ENCODE measurements at regions not wholly inside any gene's neighbourhood (a gene's known extent, or its start where the extent isn't known, plus 50 kb on each side); places are given as distances from the start of the nearest gene placed in this dataset.

- H3K27me3 Mint-ChIP-seq (ENCODE audit: low read depth), result peaks cover 9% of the 10 kb centered on the region
- H3K9me3 Mint-ChIP-seq, result no peaks in the 10 kb centered on the region
- no peaks in the 10 kb centered on the region for H3K36me3 Mint-ChIP-seq (ENCODE audit: low read depth)
- H3K4me3 Mint-ChIP-seq, result no peak overlapping the region
- H3K27ac Mint-ChIP-seq, result no peak overlapping the region
- H3K4me1 Mint-ChIP-seq (ENCODE audit: low read depth), result peaks cover 3% of the 10 kb centered on the region
Observed at GRCh38 chr1:229095325-229095724, 175.6 kb upstream of the RAB4A start.

GRCh38 chr1:229097356-229097755, 173.6 kb upstream of the RAB4A start:
- peaks cover 3% of the 10 kb centered on the region for H3K4me1 Mint-ChIP-seq (ENCODE audit: low read depth)
- H3K4me3 Mint-ChIP-seq, result no peak overlapping the region
- H3K27me3 Mint-ChIP-seq (ENCODE audit: low read depth), result peaks cover 14% of the 10 kb centered on the region
- no peak overlapping the region for H3K27ac Mint-ChIP-seq
- H3K9me3 Mint-ChIP-seq, result no peaks in the 10 kb centered on the region
- H3K36me3 Mint-ChIP-seq (ENCODE audit: low read depth), result no peaks in the 10 kb centered on the region

GRCh38 chr1:229098361-229098760, 172.6 kb upstream of the RAB4A start:
- H3K9me3 Mint-ChIP-seq, result no peaks in the 10 kb centered on the region
- H3K4me1 Mint-ChIP-seq (ENCODE audit: low read depth), result no peaks in the 10 kb centered on the region
- H3K27ac Mint-ChIP-seq, result no peak overlapping the region
- no peaks in the 10 kb centered on the region for H3K36me3 Mint-ChIP-seq (ENCODE audit: low read depth)
- no peak overlapping the region for H3K4me3 Mint-ChIP-seq
- H3K27me3 Mint-ChIP-seq (ENCODE audit: low read depth), result peaks cover 16% of the 10 kb centered on the region

GRCh38 chr1:229098903-229099578, 171.9 kb upstream of the RAB4A start:
- Mint-ChIP-seq H3K36me3 (ENCODE audit: low read depth) (no peaks in the 10 kb centered on the region), H3K27me3 (ENCODE audit: low read depth) (peaks cover 16% of the 10 kb centered on the region), H3K4me3 (no peak overlapping the region), H3K27ac (no peak overlapping the region), H3K9me3 (no peaks in the 10 kb centered on the region), H3K4me1 (ENCODE audit: low read depth) (no peaks in the 10 kb centered on the region)

GRCh38 chr1:229101011-229101871, 169.7 kb upstream of the RAB4A start:
- peaks cover 19% of the 10 kb centered on the region for H3K27me3 Mint-ChIP-seq (ENCODE audit: low read depth)
- H3K4me1 Mint-ChIP-seq (ENCODE audit: low read depth), result no peaks in the 10 kb centered on the region
- no peaks in the 10 kb centered on the region for H3K36me3 Mint-ChIP-seq (ENCODE audit: low read depth)
- H3K9me3 Mint-ChIP-seq, result no peaks in the 10 kb centered on the region
- no peak overlapping the region for H3K27ac Mint-ChIP-seq
- H3K4me3 Mint-ChIP-seq, result no peak overlapping the region

GRCh38 chr1:229102741-229103391, 168.0 kb upstream of the RAB4A start:
- no peak overlapping the region for H3K4me3 Mint-ChIP-seq
- no peaks in the 10 kb centered on the region for H3K4me1 Mint-ChIP-seq (ENCODE audit: low read depth)
- H3K27me3 Mint-ChIP-seq (ENCODE audit: low read depth), result peaks cover 20% of the 10 kb centered on the region
- H3K9me3 Mint-ChIP-seq, result no peaks in the 10 kb centered on the region
- no peaks in the 10 kb centered on the region for H3K36me3 Mint-ChIP-seq (ENCODE audit: low read depth)
- no peak overlapping the region for H3K27ac Mint-ChIP-seq

GRCh38 chr1:229104654-229105053, 166.3 kb upstream of the RAB4A start:
- Mint-ChIP-seq H3K4me3 (no peak overlapping the region), H3K27me3 (ENCODE audit: low read depth) (peaks cover 23% of the 10 kb centered on the region), H3K9me3 (no peaks in the 10 kb centered on the region), H3K4me1 (ENCODE audit: low read depth) (no peaks in the 10 kb centered on the region), H3K36me3 (ENCODE audit: low read depth) (no peaks in the 10 kb centered on the region), H3K27ac (no peak overlapping the region)

- Mint-ChIP-seq H3K36me3 (ENCODE audit: low read depth) (no peaks in the 10 kb centered on the region), H3K27ac (no peak overlapping the region), H3K4me3 (no peak overlapping the region), H3K27me3 (ENCODE audit: low read depth) (peaks cover 23% of the 10 kb centered on the region), H3K4me1 (ENCODE audit: low read depth) (no peaks in the 10 kb centered on the region), H3K9me3 (no peaks in the 10 kb centered on the region)
Observed at GRCh38 chr1:229105109-229105508, 165.8 kb upstream of the RAB4A start.

GRCh38 chr1:229105822-229106525, 164.9 kb upstream of the RAB4A start:
- H3K27ac Mint-ChIP-seq, result no peak overlapping the region
- H3K9me3 Mint-ChIP-seq, result no peaks in the 10 kb centered on the region
- no peaks in the 10 kb centered on the region for H3K4me1 Mint-ChIP-seq (ENCODE audit: low read depth)
- peaks cover 28% of the 10 kb centered on the region for H3K27me3 Mint-ChIP-seq (ENCODE audit: low read depth)
- H3K36me3 Mint-ChIP-seq (ENCODE audit: low read depth), result no peaks in the 10 kb centered on the region
- H3K4me3 Mint-ChIP-seq, result no peak overlapping the region

- no peaks in the 10 kb centered on the region for H3K9me3 Mint-ChIP-seq
- H3K4me1 Mint-ChIP-seq (ENCODE audit: low read depth), result no peaks in the 10 kb centered on the region
- H3K27ac Mint-ChIP-seq, result no peak overlapping the region
- no peak overlapping the region for H3K4me3 Mint-ChIP-seq
- peaks cover 28% of the 10 kb centered on the region for H3K27me3 Mint-ChIP-seq (ENCODE audit: low read depth)
- no peaks in the 10 kb centered on the region for H3K36me3 Mint-ChIP-seq (ENCODE audit: low read depth)
Observed at GRCh38 chr1:229106526-229107125, 164.3 kb upstream of the RAB4A start.

GRCh38 chr1:229107304-229107815, 163.6 kb upstream of the RAB4A start:
- Mint-ChIP-seq H3K36me3 (ENCODE audit: low read depth) (no peaks in the 10 kb centered on the region), H3K27me3 (ENCODE audit: low read depth) (peaks cover 23% of the 10 kb centered on the region), H3K9me3 (no peaks in the 10 kb centered on the region), H3K27ac (no peak overlapping the region), H3K4me3 (no peak overlapping the region), H3K4me1 (ENCODE audit: low read depth) (no peaks in the 10 kb centered on the region)

GRCh38 chr1:229107972-229108371, 162.9 kb upstream of the RAB4A start:
- Mint-ChIP-seq H3K27me3 (ENCODE audit: low read depth) (peaks cover 22% of the 10 kb centered on the region), H3K4me1 (ENCODE audit: low read depth) (no peaks in the 10 kb centered on the region), H3K27ac (no peak overlapping the region), H3K36me3 (ENCODE audit: low read depth) (no peaks in the 10 kb centered on the region), H3K9me3 (no peaks in the 10 kb centered on the region), H3K4me3 (no peak overlapping the region)

GRCh38 chr1:229108598-229109201, 162.2 kb upstream of the RAB4A start:
- H3K9me3 Mint-ChIP-seq, result no peaks in the 10 kb centered on the region
- peaks cover 22% of the 10 kb centered on the region for H3K27me3 Mint-ChIP-seq (ENCODE audit: low read depth)
- no peaks in the 10 kb centered on the region for H3K36me3 Mint-ChIP-seq (ENCODE audit: low read depth)
- H3K4me3 Mint-ChIP-seq, result no peak overlapping the region
- H3K4me1 Mint-ChIP-seq (ENCODE audit: low read depth), result no peaks in the 10 kb centered on the region
- no peak overlapping the region for H3K27ac Mint-ChIP-seq
